GM13977 (cell line): ENCODE measurements at regions not wholly inside any gene's neighbourhood (a gene's known extent, or its start where the extent isn't known, plus 50 kb on each side); places are given as distances from the start of the nearest gene placed in this dataset.

Source experiments
- DNase-seq: peaks from one replicate; pipeline ENCODE4 v3.0.0; 2012; ENCODE audit warnings: low spot score
- CTCF ChIP-seq: IDR thresholded peaks from 2 replicates; pipeline ENCODE4 v1.5.1; 2012; ENCODE audit warnings: mild to moderate bottlenecking, control low read depth; ENCODE audit not compliant: insufficient read depth; ENCODE audit errors: extremely low read depth, missing control alignments
- in situ Hi-C: fragments of 300-500 bp; cut with MboI; formaldehyde crosslinking; loops from one replicate; pipeline ENCODE4 v1.12.0; 2022; ENCODE audit warnings: low sequenced_read_pairs, low pct_unique_long_range_greater_than_20kb, mixed read lengths, inconsistent platforms; ENCODE audit not compliant: unreplicated experiment

GRCh38 chr15:97747342-97747741 lies 213.2 kb upstream of the ARRDC4 start:
- DNase-seq, result no peak
- in situ Hi-C loops, result no loop called here
- TF ChIP-seq CTCF, result no peak

DNA sequence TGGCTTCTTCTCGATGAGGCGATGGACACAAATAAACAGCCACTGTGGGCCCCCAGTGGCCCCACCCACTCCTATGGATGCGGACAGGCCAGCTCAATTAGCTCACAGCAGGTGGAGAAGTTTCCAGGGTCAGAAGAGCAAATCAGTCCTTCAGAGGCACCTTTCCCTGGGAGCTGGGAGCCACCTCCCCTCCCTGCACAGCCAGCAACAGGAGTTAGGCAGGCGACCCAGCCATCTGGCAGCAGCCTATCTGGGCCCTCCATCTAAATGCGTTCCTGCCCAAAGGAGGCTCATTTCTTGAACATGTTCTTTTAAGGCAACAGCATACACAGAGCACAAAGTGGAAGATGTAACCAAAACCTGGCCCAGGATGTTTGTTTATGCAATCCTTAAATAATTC lies 211.9 kb upstream of the ARRDC4 start:
- no peak for TF ChIP-seq CTCF
- in situ Hi-C loops, result no loop called here
- no peak for DNase-seq

- no peak for TF ChIP-seq CTCF
- in situ Hi-C loops, result no loop called here
- DNase-seq, result no peak
Measured at GRCh38 chr15:97750060-97750459, 210.4 kb upstream of the ARRDC4 start.

GRCh38 chr15:97755726-97756125 lies 204.8 kb upstream of the ARRDC4 start:
- no peak for DNase-seq
- in situ Hi-C loops, result no loop called here
- TF ChIP-seq CTCF, result no peak

- DNase-seq, result no peak
- TF ChIP-seq CTCF, result no peak
- in situ Hi-C loops, result no loop called here
Measured at GRCh38 chr15:97759363-97759762, 201.1 kb upstream of the ARRDC4 start.

DNA sequence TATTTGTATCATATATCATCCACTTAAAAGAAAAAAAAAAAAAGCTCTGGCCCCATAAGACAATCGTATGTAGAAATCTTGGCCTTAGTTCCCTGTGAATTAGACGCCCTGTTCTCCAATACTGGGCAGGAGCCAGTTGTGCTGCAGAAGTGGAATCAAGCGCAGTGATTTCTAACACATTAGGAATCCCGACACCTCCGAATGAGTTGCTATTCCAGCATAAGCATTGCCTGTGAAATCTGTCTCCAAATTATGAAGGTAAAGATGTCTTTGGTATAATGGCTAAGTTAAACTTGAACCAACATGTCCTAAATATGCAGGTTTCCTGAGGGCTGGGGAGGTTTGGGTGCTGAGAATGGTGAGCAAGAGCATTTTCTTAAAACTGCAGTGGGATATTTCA lies 199.4 kb upstream of the ARRDC4 start:
- no peak for DNase-seq
- in situ Hi-C loops, result no loop called here
- no peak for TF ChIP-seq CTCF

DNA sequence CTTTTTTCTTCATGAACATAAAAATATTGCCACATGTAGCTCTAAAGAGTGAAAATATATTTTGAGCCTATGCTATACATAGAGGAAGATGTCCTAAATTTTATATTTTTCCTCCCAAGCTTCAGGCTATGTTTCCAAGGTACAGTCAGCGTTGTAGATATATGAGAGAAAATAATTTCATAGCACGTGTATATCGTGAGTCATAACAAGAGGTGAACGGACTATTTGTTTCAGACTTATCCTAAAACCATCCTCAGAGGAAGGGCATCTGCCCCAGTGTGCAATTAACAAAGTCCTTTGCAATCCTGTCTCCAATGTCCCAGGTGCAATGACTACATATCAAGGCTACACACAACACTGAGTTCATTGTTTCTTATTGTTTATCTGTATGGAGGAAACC lies 177.3 kb upstream of the ARRDC4 start:
- TF ChIP-seq CTCF, result no peak
- in situ Hi-C loops, result no loop called here
- DNase-seq, result no peak
